Fibroblast of mammary gland (primary cell): ENCODE measurements at regions not wholly inside any gene's neighbourhood (a gene's known extent, or its start where the extent isn't known, plus 50 kb on each side); places are given as distances from the start of the nearest gene placed in this dataset.

Experiments used
- DNase-seq: peaks from one replicate; pipeline ENCODE4 v3.0.0-alpha.2; 2010; ENCODE audit warnings: low read depth
- H3K4me3 ChIP-seq: 2 replicates; pipeline ENCODE4 v1.5.1; 2011; ENCODE audit warnings: low read depth, mild to moderate bottlenecking, low read length, moderate library complexity; ENCODE audit not compliant: control insufficient read depth
- CTCF ChIP-seq: conservative IDR thresholded peaks from 2 replicates; pipeline ENCODE4 v1.5.1; 2011; ENCODE audit warnings: low read depth, low read length, inconsistent platforms; ENCODE audit not compliant: control insufficient read depth, insufficient read depth

- no peak for TF ChIP-seq CTCF
- no peak for DNase-seq
- H3K4me3 ChIP-seq = no peak overlapping the region
Measured at GRCh38 chr13:84076280-84076679, 194.0 kb upstream of the SLITRK1 start.

GRCh38 chr13:84050536-84050935, 168.3 kb upstream of the SLITRK1 start:
- DNase-seq = no peak
- TF ChIP-seq CTCF = no peak

GRCh38 chr13:84049443-84050219, 167.4 kb upstream of the SLITRK1 start:
- no peak for TF ChIP-seq CTCF
- no peak for DNase-seq
- no peak overlapping the region for H3K4me3 ChIP-seq

More at GRCh38 chr13:84050536-84050935, 168.3 kb upstream of the SLITRK1 start:
- no peak overlapping the region for H3K4me3 ChIP-seq

- TF ChIP-seq CTCF = no peak
- no peak for DNase-seq
Measured at GRCh38 chr13:84044805-84045204, 162.5 kb upstream of the SLITRK1 start.

GRCh38 chr13:84038001-84038400, 155.7 kb upstream of the SLITRK1 start:
- no peak for TF ChIP-seq CTCF
- no peak overlapping the region for H3K4me3 ChIP-seq
- no peak for DNase-seq

More at GRCh38 chr13:84044805-84045204, 162.5 kb upstream of the SLITRK1 start:
- no peak overlapping the region for H3K4me3 ChIP-seq

- peak; percentile 12 for DNase-seq
- H3K4me3 ChIP-seq = no peak overlapping the region
- no peak for TF ChIP-seq CTCF
Measured at GRCh38 chr13:84032116-84032515, 149.8 kb upstream of the SLITRK1 start.
